ENCODE measurements at regions not wholly inside any gene's neighbourhood (a gene's known extent, or its start where the extent isn't known, plus 50 kb on each side); places are given as distances from the start of the nearest gene placed in this dataset.

DNA sequence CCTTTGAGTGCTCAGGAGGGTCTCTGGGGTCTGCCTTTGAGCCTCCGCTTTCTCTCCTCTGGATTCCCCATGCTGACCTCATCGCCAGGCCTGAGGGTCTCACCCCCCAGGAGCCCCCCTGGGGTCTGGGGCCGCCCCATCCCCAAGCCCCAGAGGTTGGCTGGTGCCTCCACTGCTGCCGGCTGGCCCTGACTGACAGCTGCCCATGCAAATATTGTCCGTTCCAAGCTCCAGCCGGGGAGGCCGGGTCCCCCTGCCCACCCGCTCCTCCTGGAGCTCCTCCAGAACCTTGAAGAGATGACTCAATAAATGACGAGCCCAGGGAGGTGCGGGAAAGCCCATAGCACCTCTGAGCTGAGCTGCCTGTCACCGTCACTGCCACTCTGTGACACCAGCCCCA lies 173.8 kb downstream of the RBFOX3 start:
- no peak for DNase-seq

DNA sequence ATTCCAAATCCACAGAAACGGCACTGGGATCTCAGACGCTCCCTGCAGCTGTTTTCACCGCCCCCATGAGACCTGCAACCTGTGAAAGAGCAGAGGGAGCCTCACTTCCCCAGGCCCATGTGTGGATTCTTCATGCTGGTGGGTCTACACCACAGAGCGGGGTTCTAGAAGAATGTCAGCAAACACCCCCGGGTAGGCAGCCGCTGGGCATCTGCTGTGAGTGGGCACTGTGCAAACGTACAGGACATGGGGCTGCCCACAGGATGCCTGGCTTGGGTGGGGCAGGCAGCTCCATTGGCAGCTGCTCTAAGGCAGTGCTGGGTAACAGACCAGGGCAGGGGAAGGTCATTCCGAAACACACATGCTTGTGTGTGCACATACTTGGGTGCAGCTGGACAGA lies 174.9 kb downstream of the RBFOX3 start:
- no peak for TF ChIP-seq CTCF (IDR thresholded peaks at IDR 0.05)
- Histone ChIP-seq H3K27ac (no peak overlapping the region), H3K36me3 (no peaks in the 10 kb centered on the region), H3K9me3 (no peaks in the 10 kb centered on the region), H3K4me3 (no peak overlapping the region), H3K4me1 (no peaks in the 10 kb centered on the region), H3K27me3 (ENCODE audit: low read depth) (peaks cover 15% of the 10 kb centered on the region)
- ATAC-seq (no peak), DNase-seq (no peak)
- intact Hi-C loops (cut with DNase I), result no loop called here

More for the DNA sequence above, 173.8 kb downstream of the RBFOX3 start:
- no peaks in the 10 kb centered on the region for H3K9me3 ChIP-seq
- no peak overlapping the region for H3K4me3 ChIP-seq
- TF ChIP-seq CTCF (IDR thresholded peaks at IDR 0.05), result no peak
- H3K27me3 ChIP-seq (ENCODE audit: low read depth), result peaks cover 15% of the 10 kb centered on the region
- intact Hi-C loops (cut with DNase I), result no loop called here
- H3K36me3 ChIP-seq, result no peaks in the 10 kb centered on the region
- H3K27ac ChIP-seq, result no peak overlapping the region
- no peak for ATAC-seq
- no peaks in the 10 kb centered on the region for H3K4me1 ChIP-seq

DNA sequence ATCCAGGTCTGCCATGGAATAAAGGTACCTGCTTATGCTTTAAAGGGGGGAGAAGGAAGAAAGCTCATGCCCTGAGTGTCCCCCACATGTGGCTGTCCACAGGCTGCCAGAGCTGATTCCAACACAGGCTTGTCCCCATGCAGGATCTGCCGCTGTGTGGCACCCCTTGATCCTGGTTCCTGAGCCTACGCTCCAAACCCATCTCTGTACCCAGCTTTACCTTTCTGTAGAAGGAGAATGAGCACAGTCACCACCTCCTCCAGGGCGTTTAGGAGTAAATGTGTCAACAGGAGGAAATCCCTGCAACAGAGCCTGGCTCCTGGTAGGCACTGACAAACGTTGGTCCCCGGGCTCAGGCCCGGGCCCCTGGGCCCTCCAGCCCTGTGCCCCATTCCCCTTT lies 175.6 kb downstream of the RBFOX3 start:
- Histone ChIP-seq H3K4me1 (no peaks in the 10 kb centered on the region), H3K27me3 (ENCODE audit: low read depth) (peaks cover 15% of the 10 kb centered on the region), H3K9me3 (no peaks in the 10 kb centered on the region), H3K36me3 (no peaks in the 10 kb centered on the region), H3K4me3 (no peak overlapping the region), H3K27ac (no peak overlapping the region)
- DNase-seq, result no peak
- no peak for TF ChIP-seq CTCF (IDR thresholded peaks at IDR 0.05)
- intact Hi-C loops (cut with DNase I), result no loop called here
- no peak for ATAC-seq

DNA sequence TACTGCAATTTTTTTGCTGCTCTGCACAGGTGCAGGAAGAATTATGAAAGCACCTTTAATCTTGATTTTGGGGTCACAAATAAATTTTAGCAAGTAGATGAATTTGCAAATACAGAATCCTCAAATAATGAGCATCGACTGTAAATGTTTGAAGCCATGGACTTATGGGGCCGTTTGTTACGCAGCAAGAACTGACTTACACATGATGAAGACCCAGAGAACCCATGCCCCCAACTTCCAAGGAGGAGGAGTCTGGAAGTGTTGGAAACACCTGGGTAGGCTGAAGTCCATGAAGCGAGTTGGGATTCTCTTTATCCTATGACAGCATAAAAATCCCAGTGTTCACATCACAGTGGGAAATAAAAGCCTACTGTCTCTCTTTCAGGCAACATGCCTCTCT lies 176.6 kb downstream of the RBFOX3 start:
- no peak for TF ChIP-seq CTCF (IDR thresholded peaks at IDR 0.05)
- peaks cover 15% of the 10 kb centered on the region for H3K27me3 ChIP-seq (ENCODE audit: low read depth)
- H3K27ac ChIP-seq, result no peak overlapping the region
- H3K4me1 ChIP-seq, result no peaks in the 10 kb centered on the region
- no peak for DNase-seq
- H3K36me3 ChIP-seq, result no peaks in the 10 kb centered on the region
- H3K9me3 ChIP-seq, result no peaks in the 10 kb centered on the region
- intact Hi-C loops (cut with DNase I), result no loop called here
- H3K4me3 ChIP-seq, result no peak overlapping the region
- ATAC-seq, result no peak

- Histone ChIP-seq H3K27me3 (ENCODE audit: low read depth) (peaks cover 14% of the 10 kb centered on the region), H3K4me3 (no peak overlapping the region), H3K27ac (no peak overlapping the region), H3K36me3 (no peaks in the 10 kb centered on the region), H3K9me3 (no peaks in the 10 kb centered on the region), H3K4me1 (no peaks in the 10 kb centered on the region)
- no peak for DNase-seq
- no peak for TF ChIP-seq CTCF (IDR thresholded peaks at IDR 0.05)
- intact Hi-C loops (cut with DNase I), result no loop called here
- no peak for ATAC-seq
Measured at GRCh38 chr17:79433379-79433778, 177.5 kb downstream of the RBFOX3 start.

DNA sequence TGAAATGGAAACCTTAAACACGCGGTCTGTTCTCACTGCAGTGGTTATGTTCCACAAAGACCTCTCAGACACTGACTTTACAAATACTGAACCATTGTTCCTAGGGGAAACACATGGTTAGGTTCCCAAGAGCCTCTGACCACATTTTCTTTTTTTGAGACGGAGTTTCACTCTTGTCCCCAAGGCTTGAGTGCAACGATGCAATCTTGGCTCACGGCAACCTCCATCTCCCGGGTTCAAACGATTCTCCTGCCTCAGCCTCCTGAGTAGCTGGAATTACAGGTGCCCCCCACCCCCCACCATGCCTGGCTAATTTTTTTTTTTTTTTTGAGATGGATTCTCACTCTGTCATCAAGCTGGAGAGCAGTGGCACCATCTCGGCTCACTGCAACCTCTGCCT lies 179.7 kb downstream of the RBFOX3 start:
- intact Hi-C loops (cut with DNase I), result no loop called here
- H3K27me3 ChIP-seq (ENCODE audit: low read depth), result peaks cover 9% of the 10 kb centered on the region
- no peak for DNase-seq
- no peak overlapping the region for H3K27ac ChIP-seq
- H3K36me3 ChIP-seq, result no peaks in the 10 kb centered on the region
- H3K4me1 ChIP-seq, result no peaks in the 10 kb centered on the region
- no peak for ATAC-seq
- TF ChIP-seq CTCF (IDR thresholded peaks at IDR 0.05), result no peak
- no peaks in the 10 kb centered on the region for H3K9me3 ChIP-seq
- no peak overlapping the region for H3K4me3 ChIP-seq

All from lower lobe of right lung (tissue), 2 donors.